Uterus (tissue), 3 donors: ENCODE measurements at regions not wholly inside any gene's neighbourhood (a gene's known extent, or its start where the extent isn't known, plus 50 kb on each side); places are given as distances from the start of the nearest gene placed in this dataset.

Source experiments
- DNase-seq, 2 donors: peaks; one replicate each; pipeline ENCODE4 v3.0.0-alpha.2; 2019 to 2020
- H3K27ac ChIP-seq, 2 donors: fragments of 200-600 bp; sonication (generic); 1 replicate in 1 of 2; 2 replicates in 1 of 2; pipeline ENCODE4 v1.5.1; 2016 to 2018
- H3K27me3 ChIP-seq, 2 donors: fragments of 200-600 bp; sonication (generic); one replicate each; pipeline ENCODE4 v1.5.1; 2018 to 2019; ENCODE audit warnings: control low read depth in 1 of 2
- H3K36me3 ChIP-seq, 2 donors: fragments of 200-600 bp; sonication (generic); one replicate each; pipeline ENCODE4 v1.5.1; 2019; ENCODE audit warnings: control low read depth in 1 of 2
- H3K4me1 ChIP-seq, 2 donors: fragments of 200-600 bp; sonication (generic); one replicate each; pipeline ENCODE4 v1.5.1; 2018 to 2019; ENCODE audit warnings: control low read depth in 1 of 2
- H3K4me3 ChIP-seq, 2 donors: fragments of 200-600 bp; sonication (generic); 1 replicate in 1 of 2; 2 replicates in 1 of 2; pipeline ENCODE4 v1.5.1; 2018 to 2019; ENCODE audit warnings: mild to moderate bottlenecking in 1 of 2
- H3K9me3 ChIP-seq, 2 donors: fragments of 200-600 bp; sonication (generic); one replicate each; pipeline ENCODE4 v1.5.1; 2019; ENCODE audit warnings: control low read depth in 1 of 2
- CTCF ChIP-seq, 4 experiments: fragments of 200-600 bp in 2 of 4; fragments of 450-650 bp in 2 of 4; sonication (generic) in 2 of 4; IDR thresholded peaks; one replicate each; pipeline ENCODE4 v1.5.1; 2016 to 2019; ENCODE audit warnings: antibody characterized with exemption in 4 of 4, mild to moderate bottlenecking in 2 of 4, moderate library complexity in 1 of 4
- POLR2A ChIP-seq, 2 donors: fragments of 450-650 bp; IDR thresholded peaks; one replicate each; pipeline ENCODE4 v1.6.1; 2016; ENCODE audit warnings: antibody characterized with exemption in 2 of 2, mild to moderate bottlenecking in 1 of 2, moderate library complexity in 1 of 2
- intact Hi-C: fragments of 100-400 bp; cut with DNase I; formaldehyde crosslinking; loops from one replicate; pipeline ENCODE4 v1.15.1; 2023; ENCODE audit warnings: low total_unique reads
- donor health status: DM: yes; HTN: yes; CAD: no.

GRCh38 chr12:126139355-126139754, 1074.1 kb downstream of the AACS start:
- intact Hi-C loops: no loop called here
- Histone ChIP-seq H3K4me3 (no peak overlapping the region), H3K27ac (no peak overlapping the region), H3K9me3 (peaks cover 0 to 4% of the 10 kb centered on the region in 2 donors), H3K27me3 (no peaks in the 10 kb centered on the region), H3K36me3 (no peaks in the 10 kb centered on the region), H3K4me1 (no peaks in the 10 kb centered on the region)
- no peak for DNase-seq
- TF ChIP-seq CTCF (IDR thresholded peaks at IDR 0.05): no peak
- no peak for TF ChIP-seq POLR2A (IDR thresholded peaks at IDR 0.05)

- intact Hi-C loops: no loop called here
- H3K27ac ChIP-seq: no peak overlapping the region
- H3K27me3 ChIP-seq: no peaks in the 10 kb centered on the region
- no peak for TF ChIP-seq POLR2A (IDR thresholded peaks at IDR 0.05)
- no peak for TF ChIP-seq CTCF (IDR thresholded peaks at IDR 0.05)
- no peaks in the 10 kb centered on the region for H3K4me1 ChIP-seq
- DNase-seq: no peak
- H3K36me3 ChIP-seq: no peaks in the 10 kb centered on the region
- H3K4me3 ChIP-seq: no peak overlapping the region
- H3K9me3 ChIP-seq: peaks cover 0 to 4% of the 10 kb centered on the region in 2 donors
Observed at GRCh38 chr12:126144603-126145002, 1079.4 kb downstream of the AACS start.

GRCh38 chr12:126147321-126147720, 1082.1 kb downstream of the AACS start:
- Histone ChIP-seq H3K9me3 (no peaks in the 10 kb centered on the region), H3K36me3 (no peaks in the 10 kb centered on the region), H3K27ac (no peak overlapping the region), H3K4me3 (no peak overlapping the region), H3K27me3 (no peaks in the 10 kb centered on the region), H3K4me1 (no peaks in the 10 kb centered on the region)
- DNase-seq: no peak
- intact Hi-C loops: no loop called here
- TF ChIP-seq POLR2A (IDR thresholded peaks at IDR 0.05): no peak
- no peak for TF ChIP-seq CTCF (IDR thresholded peaks at IDR 0.05)

- intact Hi-C loops: no loop called here
- H3K27ac ChIP-seq: no peak overlapping the region
- no peaks in the 10 kb centered on the region for H3K27me3 ChIP-seq
- no peaks in the 10 kb centered on the region for H3K4me1 ChIP-seq
- no peak for TF ChIP-seq CTCF (IDR thresholded peaks at IDR 0.05)
- no peak for TF ChIP-seq POLR2A (IDR thresholded peaks at IDR 0.05)
- H3K4me3 ChIP-seq: no peak overlapping the region
- H3K36me3 ChIP-seq: no peaks in the 10 kb centered on the region
- DNase-seq: no peak
- H3K9me3 ChIP-seq: no peaks in the 10 kb centered on the region
Observed at GRCh38 chr12:126156806-126157574, 1091.8 kb downstream of the AACS start.

GRCh38 chr12:126157575-126157966, 1092.3 kb downstream of the AACS start:
- Histone ChIP-seq H3K36me3 (no peaks in the 10 kb centered on the region), H3K4me3 (no peak overlapping the region), H3K4me1 (no peaks in the 10 kb centered on the region), H3K27me3 (no peaks in the 10 kb centered on the region), H3K9me3 (no peaks in the 10 kb centered on the region), H3K27ac (no peak overlapping the region)
- intact Hi-C loops: no loop called here
- TF ChIP-seq POLR2A (IDR thresholded peaks at IDR 0.05) (no peak), CTCF (IDR thresholded peaks at IDR 0.05) (no peak)
- no peak for DNase-seq
